Smooth muscle cell (in vitro differentiated cells): ENCODE measurements at regions not wholly inside any gene's neighbourhood (a gene's known extent, or its start where the extent isn't known, plus 50 kb on each side); places are given as distances from the start of the nearest gene placed in this dataset.
"Not testable (repeated sequence)": the region's sequence is repeated elsewhere in the genome, so short reads cannot be mapped to it uniquely, and the experiment has no call there.

Source experiments
- DNase-seq: peaks from one replicate; lab custom pipeline; 2025; ENCODE audit not compliant: unreplicated experiment; lab: John Stamatoyannopoulos, UW
- H2AFZ ChIP-seq: fragments of 200-600 bp; sonication (generic); 2 replicates; pipeline ENCODE4 v1.6.0; 2016; ENCODE audit warnings: antibody characterized with exemption, low read depth, mild to moderate bottlenecking
- H3F3A ChIP-seq: fragments of 200-600 bp; sonication (generic); 2 replicates; pipeline ENCODE4 v1.6.0; 2017; ENCODE audit warnings: antibody characterized with exemption, low read depth
- H3K27ac ChIP-seq: fragments of 200-600 bp; sonication (generic); 2 replicates; pipeline ENCODE4 v1.5.1; 2016; ENCODE audit warnings: low read depth, mild to moderate bottlenecking
- H3K27me3 ChIP-seq: fragments of 200-600 bp; sonication (generic); 2 replicates; pipeline ENCODE4 v1.6.1; 2016; ENCODE audit warnings: low read depth, mild to moderate bottlenecking
- H3K36me3 ChIP-seq: fragments of 200-600 bp; sonication (generic); 2 replicates; pipeline ENCODE4 v1.5.1; 2016; ENCODE audit warnings: low read depth
- H3K4me1 ChIP-seq: fragments of 200-600 bp; sonication (generic); 2 replicates; pipeline ENCODE4 v1.5.1; 2016; ENCODE audit warnings: low read depth
- H3K4me2 ChIP-seq: fragments of 200-600 bp; sonication (generic); 2 replicates; pipeline ENCODE4 v1.6.0; 2016; ENCODE audit warnings: mild to moderate bottlenecking
- H3K4me3 ChIP-seq: fragments of 200-600 bp; sonication (generic); 2 replicates; pipeline ENCODE4 v1.5.1; 2016; ENCODE audit warnings: mild to moderate bottlenecking
- H3K79me2 ChIP-seq: fragments of 200-600 bp; sonication (generic); 2 replicates; pipeline ENCODE4 v1.6.0; 2016; ENCODE audit warnings: low read depth, mild to moderate bottlenecking
- H3K9ac ChIP-seq: fragments of 200-600 bp; sonication (generic); 2 replicates; pipeline ENCODE4 v1.6.0; 2016; ENCODE audit warnings: low read depth
- H3K9me3 ChIP-seq: fragments of 200-600 bp; sonication (generic); replicated peaks from 2 replicates; pipeline ENCODE4 v1.5.1; 2016; ENCODE audit warnings: low read depth
- H4K20me1 ChIP-seq: fragments of 200-600 bp; sonication (generic); 2 replicates; pipeline ENCODE4 v1.6.0; 2016; ENCODE audit warnings: low read depth
- WGBS: methylation state at CpG from one replicate; pipeline ENCODE4 v1.1.7; 2016; ENCODE audit warnings: low lambda C conversion rate; 5-methylcytosine and 5-hydroxymethylcytosine counted together
- TF ChIP-seq, protein P1 (sequence below): fragments of 200-600 bp; sonication (generic); IDR thresholded peaks from 2 replicates; pipeline ENCODE4 v1.5.1; 2017; ENCODE audit warnings: borderline replicate concordance, mild to moderate bottlenecking, antibody characterized with exemption; ENCODE audit not compliant: insufficient read depth, poor library complexity, severe bottlenecking

DNA sequence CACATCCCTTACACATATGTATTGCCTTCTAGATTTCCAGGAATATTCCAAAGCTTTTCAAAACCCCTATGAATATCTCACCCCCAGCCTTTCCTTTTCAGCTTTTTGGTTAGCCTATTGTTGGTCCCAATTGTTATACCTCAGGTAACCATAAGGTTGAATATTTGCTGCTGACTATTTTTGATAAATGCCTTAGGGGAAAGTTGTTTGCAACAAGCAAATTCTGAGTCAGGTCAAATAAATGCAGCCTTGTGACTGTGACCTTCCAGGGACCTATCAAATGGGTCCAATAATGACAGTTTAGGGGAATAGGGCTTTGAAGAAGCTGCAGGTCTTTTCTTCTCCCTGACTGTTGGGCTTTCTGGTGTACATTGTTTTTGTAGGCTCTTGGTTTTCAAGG lies 699.7 kb downstream of the NTRK3 start:
- H3K9ac ChIP-seq = no peak overlapping the region
- no peaks in the 10 kb centered on the region for H3K79me2 ChIP-seq
- H3K9me3 ChIP-seq = no peaks in the 10 kb centered on the region
- H3K4me1 ChIP-seq = peaks cover 11% of the 10 kb centered on the region
- no peaks in the 10 kb centered on the region for H4K20me1 ChIP-seq
- TF ChIP-seq, protein P1, sequence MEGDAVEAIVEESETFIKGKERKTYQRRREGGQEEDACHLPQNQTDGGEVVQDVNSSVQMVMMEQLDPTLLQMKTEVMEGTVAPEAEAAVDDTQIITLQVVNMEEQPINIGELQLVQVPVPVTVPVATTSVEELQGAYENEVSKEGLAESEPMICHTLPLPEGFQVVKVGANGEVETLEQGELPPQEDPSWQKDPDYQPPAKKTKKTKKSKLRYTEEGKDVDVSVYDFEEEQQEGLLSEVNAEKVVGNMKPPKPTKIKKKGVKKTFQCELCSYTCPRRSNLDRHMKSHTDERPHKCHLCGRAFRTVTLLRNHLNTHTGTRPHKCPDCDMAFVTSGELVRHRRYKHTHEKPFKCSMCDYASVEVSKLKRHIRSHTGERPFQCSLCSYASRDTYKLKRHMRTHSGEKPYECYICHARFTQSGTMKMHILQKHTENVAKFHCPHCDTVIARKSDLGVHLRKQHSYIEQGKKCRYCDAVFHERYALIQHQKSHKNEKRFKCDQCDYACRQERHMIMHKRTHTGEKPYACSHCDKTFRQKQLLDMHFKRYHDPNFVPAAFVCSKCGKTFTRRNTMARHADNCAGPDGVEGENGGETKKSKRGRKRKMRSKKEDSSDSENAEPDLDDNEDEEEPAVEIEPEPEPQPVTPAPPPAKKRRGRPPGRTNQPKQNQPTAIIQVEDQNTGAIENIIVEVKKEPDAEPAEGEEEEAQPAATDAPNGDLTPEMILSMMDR = no peak
- no peak for DNase-seq
- H3K27me3 ChIP-seq = no peaks in the 10 kb centered on the region
- peak overlapping the region; percentile 52 for H3K4me2 ChIP-seq
- H3K27ac ChIP-seq = no peak overlapping the region
- no peak overlapping the region for H2AFZ ChIP-seq
- H3K4me3 ChIP-seq = no peak overlapping the region
- H3F3A ChIP-seq = peaks cover 6% of the 10 kb centered on the region
- H3K36me3 ChIP-seq = no peaks in the 10 kb centered on the region

DNA sequence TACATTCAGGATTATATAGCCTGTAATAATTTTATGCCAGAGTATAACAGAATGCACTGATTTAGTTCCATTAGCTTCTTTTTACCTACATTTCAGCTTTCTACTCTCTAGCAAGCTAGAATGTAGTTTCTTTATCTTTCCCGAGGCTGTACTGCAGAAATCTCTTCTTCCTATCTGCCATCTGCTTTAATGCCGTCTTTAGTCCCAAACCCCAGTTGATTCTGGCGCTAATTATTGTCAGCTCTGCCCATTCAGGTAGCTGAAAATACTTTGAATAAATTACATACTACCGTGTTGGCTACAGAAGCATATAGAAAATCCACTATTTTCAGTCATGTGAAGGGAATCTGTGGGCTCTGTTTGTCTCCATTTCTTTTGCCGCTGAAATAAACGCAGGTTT lies 706.7 kb downstream of the NTRK3 start:
- Histone ChIP-seq H2AFZ (no peak overlapping the region), H3K4me3 (no peak overlapping the region), H3K9me3 (no peaks in the 10 kb centered on the region), H3K79me2 (no peaks in the 10 kb centered on the region), H3F3A (no peaks in the 10 kb centered on the region), H3K36me3 (no peaks in the 10 kb centered on the region), H3K4me1 (no peaks in the 10 kb centered on the region), H3K4me2 (no peak overlapping the region), H4K20me1 (no peaks in the 10 kb centered on the region), H3K27ac (no peak overlapping the region), H3K9ac (no peak overlapping the region), H3K27me3 (no peaks in the 10 kb centered on the region)
- TF ChIP-seq, protein P1 = no peak
- no peak for DNase-seq
- WGBS = 88% methylated on average over 6 of the region's 6 CpGs

DNA sequence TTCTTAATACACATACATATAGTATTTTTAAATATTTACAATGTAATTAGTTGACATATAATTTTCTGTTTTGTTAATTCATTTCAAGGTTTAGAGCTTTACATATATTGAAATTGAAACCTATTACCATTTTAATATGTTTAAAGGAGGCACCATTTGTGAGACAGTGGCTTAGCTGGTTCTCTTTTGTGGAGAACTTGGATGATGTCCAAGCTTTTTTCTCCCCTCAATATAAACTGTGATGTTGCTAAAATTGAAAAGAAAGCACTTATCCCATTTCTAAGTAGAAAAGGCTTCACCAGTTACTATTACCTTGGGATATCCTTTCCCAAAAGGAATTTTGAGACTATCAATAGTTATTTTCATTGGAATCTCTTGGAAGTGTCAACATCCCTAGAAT lies 707.2 kb downstream of the NTRK3 start:
- Histone ChIP-seq H2AFZ (no peak overlapping the region), H3K4me2 (no peak overlapping the region), H3K4me1 (no peaks in the 10 kb centered on the region), H3K27me3 (no peaks in the 10 kb centered on the region), H3K9me3 (no peaks in the 10 kb centered on the region), H3K79me2 (no peaks in the 10 kb centered on the region), H3F3A (no peaks in the 10 kb centered on the region), H3K9ac (no peak overlapping the region), H3K27ac (no peak overlapping the region), H4K20me1 (no peaks in the 10 kb centered on the region), H3K36me3 (no peaks in the 10 kb centered on the region), H3K4me3 (no peak overlapping the region)
- TF ChIP-seq, protein P1 = no peak
- no peak for DNase-seq

DNA sequence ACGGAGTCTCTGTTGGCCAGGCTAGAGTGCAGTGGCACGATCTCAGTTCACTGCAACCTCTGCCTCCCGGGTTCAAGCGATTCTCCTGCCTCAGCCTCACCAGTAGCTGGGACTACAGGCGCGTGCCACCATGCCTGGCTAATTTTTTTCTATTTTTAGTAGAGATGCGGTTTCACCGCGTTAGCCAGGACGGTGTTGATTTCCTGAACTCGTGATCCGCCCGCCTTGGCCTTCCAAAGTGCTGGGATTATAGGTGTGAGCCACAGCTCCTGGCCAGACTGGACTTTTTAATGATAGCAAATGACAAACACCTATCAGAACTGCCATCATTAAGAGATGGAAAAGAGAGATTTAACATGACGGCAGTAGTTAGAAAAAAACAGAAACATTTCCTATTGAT lies 707.9 kb downstream of the NTRK3 start:
- not testable (repeated sequence) for H3K9ac ChIP-seq, H3K9me3 ChIP-seq, H3K4me2 ChIP-seq, H2AFZ ChIP-seq, H3K79me2 ChIP-seq, H3K27ac ChIP-seq, H4K20me1 ChIP-seq, H3K4me1 ChIP-seq, H3K36me3 ChIP-seq, DNase-seq, H3K27me3 ChIP-seq, H3F3A ChIP-seq, H3K4me3 ChIP-seq
- WGBS = 95% methylated on average over 13 of the region's 14 CpGs
